Hypothalamus (tissue), 51 donors: ENCODE measurements at regions not wholly inside any gene's neighbourhood (a gene's known extent, or its start where the extent isn't known, plus 50 kb on each side); places are given as distances from the start of the nearest gene placed in this dataset.

Source experiments
- DNase-seq, 51 donors: peaks; one replicate each; lab custom pipeline; 2025; lab: John Stamatoyannopoulos, UW

DNA sequence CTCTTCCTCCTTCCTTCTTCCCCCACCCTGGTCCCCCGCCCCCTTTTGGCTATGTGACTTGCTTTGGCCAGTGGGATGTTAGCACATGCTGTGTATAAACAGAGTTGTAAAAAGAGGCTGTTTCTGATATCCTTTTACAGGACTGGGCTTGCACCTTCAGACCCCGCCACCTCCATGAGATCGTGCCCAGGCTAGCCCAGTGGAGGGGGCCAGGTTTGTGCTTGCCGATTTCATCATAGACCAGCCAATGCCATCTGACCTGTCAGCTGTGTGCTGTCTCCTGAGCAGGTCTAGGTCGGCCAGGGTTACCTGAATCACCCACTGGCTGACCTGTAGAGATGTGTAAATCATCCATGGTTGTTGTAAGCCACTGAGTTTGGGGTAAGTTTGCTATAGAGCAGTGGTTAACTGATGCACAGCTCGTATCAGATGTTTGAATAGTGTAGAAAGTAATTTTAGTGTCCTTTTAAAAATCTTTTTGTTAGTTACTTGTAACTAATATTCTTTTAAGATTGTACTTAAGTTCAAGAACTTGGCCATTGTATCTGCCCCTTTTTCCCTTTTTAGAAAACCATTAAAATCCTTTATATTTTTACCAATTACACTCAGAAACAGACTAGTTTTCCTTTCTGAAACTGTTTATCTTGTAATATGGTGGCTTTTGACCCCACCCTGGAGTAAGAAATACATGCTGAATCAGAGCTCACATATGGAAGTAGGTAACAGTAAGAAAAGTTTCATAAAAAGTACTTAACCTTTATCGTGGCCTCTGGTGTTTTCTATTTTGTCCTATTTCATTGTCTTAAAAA, 122.0 kb upstream of the MGAT5 start:
- DNase-seq: no peak

DNA sequence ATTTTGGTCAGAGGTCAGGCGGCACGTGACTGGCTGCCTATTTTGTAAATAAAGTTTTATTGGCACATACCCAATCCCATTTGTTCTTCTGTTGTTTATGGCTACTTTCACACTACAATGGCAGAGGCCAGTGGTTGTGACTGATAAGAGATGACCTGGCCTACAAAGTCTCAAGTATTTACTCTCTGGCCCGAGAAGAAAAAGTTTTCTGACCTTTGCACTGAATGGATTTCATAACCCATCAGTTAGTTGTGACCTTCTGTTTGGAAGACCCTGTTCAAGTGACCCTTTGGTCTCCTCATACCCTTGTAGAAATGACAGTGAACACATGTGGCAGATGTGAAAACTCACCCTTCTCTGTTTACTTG, 121.4 kb upstream of the MGAT5 start:
- no peak for DNase-seq

DNA sequence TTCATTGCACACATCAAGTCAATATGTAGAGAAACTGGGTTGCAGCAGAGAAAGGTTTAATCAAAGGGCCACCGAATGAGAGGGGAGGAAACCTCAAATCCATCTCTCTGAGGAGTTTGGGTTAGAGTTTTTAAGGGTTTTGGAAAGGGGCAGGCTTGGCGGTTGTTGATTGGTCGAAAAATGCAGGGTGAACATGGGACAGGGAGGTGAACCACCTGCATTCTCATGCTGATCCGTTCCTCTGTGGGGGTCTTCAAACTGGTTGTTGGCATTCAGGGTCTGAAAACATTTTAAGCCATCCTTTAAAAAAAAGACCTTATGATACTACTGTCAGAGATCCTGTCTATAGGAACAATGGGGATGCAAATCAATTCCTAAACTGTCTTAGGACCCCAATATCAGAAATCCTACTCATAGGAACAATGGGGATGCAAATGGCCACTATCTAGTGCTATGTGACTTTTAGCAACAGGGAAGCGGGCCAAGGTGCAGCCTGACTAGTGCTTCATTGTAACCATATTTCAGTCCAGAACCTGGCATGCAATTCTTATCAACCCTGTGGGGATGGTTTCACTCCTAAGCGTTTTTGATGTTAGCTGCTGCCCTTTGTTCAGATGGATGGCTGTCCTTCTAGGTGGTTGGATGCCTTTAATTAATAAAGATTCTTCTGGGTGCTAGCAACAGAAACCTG, 120.1 kb upstream of the MGAT5 start:
- DNase-seq: no peak

DNA sequence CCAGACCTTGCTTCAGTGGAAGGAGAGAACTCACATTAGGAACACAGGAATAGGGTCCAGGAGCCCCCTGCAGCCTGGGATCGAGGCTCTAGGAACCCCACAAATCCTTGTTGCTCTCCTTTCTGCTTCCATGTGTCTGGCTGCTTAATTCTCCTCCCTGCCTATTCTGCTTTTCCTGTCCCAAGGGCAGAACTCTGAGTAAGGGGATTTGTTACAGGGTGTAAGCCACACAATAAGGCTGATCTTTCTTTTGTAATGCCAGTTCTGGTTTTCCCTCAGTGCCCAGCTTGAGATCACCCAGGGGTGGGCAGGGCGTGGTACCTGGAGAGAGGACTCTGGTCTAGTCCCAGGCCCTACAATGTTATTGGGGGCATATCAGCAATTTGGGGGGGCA, 119.6 kb upstream of the MGAT5 start:
- no peak for DNase-seq

DNA sequence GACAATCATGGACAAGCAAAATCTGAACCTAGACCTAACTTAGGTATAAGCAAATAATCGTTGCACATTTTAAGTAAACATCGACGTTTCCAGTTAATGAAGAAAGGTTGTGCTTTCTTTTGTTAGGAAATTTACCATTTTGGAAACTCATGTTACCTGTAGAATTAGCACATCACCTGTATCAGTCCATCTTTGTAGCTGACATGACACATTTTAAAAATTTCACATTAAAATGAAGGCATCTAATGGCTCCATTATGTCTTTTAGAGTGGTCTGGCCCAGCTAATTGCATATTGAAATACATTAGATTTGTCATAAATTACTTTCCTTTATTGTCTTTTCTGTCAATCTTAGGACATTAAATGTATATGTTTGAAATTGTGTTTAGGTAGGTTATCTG, 119.0 kb upstream of the MGAT5 start:
- DNase-seq: no peak

DNA sequence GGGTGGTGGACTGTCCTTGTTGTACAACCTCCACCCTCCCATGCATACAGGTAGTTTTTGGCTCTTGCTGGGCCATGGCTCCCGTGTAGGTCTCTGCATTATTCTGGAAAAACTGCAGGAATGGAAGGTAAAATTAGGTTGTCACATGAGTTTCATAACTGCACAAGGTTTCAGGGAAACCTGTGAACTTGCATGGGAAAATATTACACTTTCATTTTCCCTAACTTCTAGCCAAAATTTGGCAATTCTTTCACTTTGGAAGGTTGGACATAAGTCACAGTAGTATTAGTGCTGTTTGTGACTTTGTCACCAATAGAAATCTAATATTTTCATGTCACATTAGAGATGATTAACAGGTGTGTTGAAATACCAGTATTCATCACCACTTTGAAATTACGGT, 118.1 kb upstream of the MGAT5 start:
- DNase-seq: no peak

DNA sequence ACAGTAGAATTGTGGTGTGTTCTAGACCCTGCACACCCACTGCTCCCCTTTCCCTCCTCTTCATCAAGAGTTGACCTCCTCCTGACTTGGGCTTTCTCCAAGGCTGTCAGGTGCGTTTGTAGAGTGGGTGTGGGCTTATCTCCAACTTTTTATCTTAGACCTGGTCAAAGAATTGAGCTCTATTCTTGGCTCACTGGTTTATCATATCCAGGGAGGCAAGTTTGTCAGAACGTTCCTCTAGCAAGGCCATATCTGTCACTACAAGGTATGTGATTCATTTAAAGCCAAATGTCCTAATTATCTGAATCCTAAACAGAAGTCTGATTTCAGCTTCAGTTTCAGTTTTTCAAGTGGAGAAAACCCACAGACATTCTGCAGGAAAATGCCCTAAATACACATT, 117.1 kb upstream of the MGAT5 start:
- no peak for DNase-seq

DNA sequence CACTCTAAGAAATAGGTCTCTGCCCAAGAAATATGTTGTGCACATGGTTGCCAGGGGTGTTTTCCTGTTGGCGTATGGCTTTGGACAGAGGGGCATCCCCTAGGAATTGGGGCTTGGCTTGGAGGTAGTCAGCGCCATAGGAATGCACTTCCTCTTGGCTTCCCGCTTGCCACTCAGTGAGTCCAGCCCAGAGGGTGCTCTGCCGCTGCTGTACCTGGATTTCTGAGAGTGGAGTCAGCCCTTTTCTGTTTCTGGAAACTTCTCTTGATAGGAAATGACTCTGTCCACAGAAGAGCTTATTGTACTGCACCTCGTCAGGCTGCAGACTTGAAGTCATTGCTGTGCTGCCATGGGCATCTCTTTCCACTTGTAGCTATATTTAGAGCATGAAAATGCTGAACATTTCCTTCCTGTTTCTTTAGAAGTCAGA, 116.7 kb upstream of the MGAT5 start:
- peak in 3 of 51 donors; percentile 16 to 24 (median 16) for DNase-seq

DNA sequence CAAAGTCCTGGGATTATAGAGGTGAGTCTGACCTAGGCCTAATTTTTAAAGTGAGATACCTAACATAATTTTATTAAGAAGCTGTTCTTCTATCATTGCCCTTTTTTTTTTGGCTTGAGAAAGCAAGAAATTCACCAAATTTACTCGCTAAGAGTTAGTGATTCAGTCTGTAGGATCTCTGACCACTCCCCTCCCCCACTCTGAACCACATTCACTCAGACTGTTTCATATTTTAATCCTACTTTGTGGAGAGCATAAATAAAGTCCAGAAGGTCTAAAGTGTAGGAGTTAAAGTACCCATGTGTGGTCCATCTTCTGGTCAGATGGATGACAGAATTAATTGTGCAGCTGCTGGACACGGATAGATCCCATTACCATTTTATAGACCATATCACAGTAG, 115.8 kb upstream of the MGAT5 start:
- DNase-seq: no peak

DNA sequence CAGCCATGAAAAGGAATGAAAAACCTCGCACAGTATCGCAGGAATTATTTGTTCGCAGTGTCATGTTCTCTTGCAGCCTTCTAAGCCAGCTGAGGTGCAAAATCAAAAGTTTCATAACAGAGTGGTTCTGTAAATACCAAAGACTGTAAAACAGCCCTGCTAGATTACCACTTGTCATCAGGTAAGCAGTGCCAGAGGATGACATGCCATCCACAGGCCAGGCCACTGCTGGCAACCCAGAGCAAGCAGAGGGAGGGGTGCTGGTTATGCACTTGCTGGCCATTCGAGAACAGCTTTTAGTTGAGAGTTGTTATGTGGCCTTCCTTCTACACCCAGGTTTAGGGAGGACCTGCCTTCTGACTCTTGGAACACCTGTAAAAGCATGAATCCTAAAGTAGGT, 114.3 kb upstream of the MGAT5 start:
- DNase-seq: no peak

DNA sequence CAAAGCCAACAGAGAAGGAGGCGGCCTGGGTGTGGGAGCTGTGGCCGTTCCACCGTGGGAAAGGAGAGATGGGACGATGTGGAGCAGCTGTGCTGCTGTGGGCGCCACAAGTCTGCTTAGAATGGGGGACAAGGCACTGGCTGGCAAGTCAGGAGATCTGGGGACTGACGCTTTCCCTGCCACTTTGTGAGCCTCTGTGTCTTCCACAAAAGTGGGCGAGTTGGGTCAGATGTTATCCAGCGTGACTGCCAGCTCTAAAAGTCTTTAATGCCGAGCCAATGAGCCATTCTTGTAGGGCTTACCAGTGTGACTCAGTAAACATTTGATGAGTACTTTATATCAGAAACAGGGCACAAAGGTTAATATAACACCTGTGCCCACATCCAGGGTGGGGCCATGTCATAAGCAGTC, 113.6 kb upstream of the MGAT5 start:
- DNase-seq: peak in 37 of 51 donors; percentile 14 to 78 (median 48)

DNA sequence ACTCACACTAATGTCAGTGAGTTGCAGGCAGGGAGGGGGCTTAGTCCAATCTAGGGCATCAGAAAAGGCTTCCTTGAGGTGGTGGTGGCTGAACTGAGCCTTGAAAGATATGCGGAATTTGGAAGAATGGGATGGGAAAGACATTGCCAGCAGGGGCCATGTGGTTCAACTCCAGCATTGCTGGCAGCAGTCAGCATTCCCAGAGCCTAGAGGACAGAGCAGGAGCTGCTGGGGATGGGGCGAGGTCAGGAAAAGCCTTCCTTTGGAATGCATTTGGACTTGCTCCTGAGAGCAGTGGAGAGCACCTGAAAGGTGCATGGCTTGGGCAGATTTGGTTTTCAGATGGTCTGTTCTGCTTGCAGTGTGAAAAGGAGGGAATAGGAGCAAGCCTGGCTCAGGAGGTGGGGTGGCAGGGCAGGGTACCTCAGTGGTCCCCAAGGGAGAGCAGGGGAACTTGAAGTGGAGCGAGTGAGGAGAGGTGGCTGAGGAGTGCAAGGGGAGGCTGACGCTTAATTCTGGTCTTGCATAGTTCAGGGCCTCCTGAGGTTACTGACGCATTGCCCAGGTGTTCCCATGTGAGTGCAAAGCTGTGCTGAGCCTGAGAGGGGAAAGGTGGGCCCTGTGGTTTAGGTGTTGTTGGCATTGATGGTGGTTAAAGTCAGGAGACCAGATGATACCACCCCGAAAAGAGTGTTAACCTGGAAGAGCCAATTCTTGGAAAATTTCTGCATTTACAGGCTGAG, 112.1 kb upstream of the MGAT5 start:
- no peak for DNase-seq

DNA sequence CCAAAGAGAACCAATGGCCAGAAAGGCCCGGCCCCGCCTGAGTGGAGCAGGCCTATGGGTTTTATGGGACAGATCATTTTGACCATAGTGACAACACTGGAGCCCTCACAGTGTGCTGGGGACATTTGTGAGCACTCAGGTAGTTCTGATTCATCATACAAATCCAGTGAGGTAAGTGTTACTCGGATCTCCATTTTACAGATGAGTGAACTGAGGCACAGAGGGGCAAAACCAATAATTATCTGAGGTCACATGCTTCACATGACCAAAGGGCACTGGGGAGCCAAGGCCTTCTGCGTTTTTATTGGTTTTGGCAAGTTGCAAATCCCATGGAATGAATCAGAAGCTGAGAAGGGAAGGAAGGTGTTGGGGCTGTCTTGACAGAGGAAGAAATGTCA, 111.5 kb upstream of the MGAT5 start:
- no peak for DNase-seq

DNA sequence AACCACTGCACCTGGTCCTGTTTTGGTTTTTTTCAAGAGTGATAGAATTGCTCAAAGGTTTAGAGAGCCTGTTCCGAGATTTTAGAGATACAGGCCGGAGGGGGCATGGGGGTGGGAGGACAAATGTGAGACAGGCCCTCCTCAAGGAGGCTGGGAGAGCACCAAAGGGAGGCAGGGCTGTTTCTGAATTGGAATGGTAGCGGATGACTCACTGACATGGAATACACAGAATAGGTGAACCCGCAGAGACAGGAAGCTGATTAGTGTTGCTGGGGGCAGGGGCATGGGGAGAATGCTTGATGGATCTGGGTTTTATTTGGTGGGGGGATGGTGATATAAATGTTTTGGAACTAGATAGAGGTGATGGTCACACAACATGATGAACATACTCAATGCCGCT, 111.0 kb upstream of the MGAT5 start:
- no peak for DNase-seq

DNA sequence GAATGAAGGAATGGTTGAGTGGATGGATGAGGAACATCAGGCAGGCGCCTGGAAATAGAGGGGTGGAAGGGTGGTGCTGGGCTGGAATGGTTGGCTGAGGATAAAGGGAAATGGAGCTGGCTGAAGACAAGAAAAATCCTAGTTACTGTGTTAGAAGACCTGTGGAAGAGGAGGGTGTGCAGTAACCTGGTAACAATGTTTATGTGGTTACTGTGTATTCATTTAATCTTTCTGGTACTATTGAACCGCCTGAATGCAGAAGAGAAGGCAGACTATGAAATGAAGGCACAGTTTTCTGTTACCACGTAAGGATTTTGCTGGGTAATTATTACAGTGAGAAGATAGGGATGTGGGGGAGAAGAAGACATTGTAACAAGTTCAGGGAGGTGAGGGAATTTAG, 110.3 kb upstream of the MGAT5 start:
- no peak for DNase-seq

DNA sequence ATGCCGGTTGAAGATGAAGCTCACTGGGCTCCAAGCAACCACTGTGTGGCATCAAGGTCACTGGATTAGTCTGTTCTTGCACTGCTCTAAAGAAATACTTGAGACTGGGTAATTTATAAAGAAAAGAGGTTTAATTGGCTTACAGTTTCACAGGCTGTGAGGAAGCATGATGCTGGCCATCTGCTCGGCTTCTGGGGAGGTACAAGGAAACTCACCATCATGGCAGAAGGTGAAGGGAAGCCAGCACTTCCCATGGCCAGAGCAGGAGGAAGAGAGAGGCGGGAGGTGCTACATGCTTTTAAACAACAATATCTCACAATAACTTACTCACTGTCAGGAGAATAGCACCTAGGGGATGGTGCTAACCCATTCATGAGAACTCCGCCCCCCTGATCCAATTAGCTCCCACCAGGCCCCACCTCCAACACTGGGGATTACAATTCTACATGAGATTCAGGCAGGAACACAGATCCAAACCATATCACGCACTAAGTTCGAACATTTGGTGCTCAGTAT, 109.7 kb upstream of the MGAT5 start:
- no peak for DNase-seq

DNA sequence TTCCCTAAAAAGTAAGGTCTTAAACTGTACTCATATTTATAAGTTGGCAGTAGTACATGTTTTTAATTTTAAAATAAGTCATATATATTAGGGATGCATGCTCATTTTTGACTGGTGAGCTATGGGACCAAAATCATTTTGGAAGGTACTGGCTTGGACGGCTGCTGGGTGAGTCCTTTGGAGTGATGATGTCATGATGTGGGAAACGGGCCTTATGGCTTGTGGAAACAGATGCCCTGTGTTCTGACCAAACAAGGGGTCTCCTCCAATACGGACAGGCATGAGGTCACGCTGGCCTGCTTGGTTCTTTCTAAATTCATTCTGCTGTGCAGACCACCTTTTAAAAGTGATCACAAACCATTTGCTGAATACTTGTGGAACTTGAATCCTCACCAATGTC, 109.2 kb upstream of the MGAT5 start:
- peak in 1 of 51 donors; percentile 10 for DNase-seq

DNA sequence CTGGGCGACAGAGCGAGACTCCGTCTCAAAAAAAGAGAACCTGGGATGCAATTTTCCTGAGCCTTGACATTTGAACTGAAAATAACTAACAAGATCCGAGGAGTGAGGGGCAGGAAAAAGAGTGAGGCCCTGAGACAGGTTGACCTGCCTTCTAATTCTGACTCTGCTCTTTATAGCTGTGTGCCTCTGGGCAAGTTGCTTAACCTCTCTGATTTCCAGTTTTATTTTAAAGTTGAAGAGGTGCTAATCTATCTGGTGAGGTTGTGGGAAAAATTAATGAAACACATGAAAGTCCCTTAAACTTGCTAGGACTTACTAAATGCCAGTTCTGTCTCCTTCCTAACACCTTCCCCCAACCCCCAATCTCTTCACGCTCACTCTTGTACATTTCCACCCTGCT, 108.4 kb upstream of the MGAT5 start:
- no peak for DNase-seq

DNA sequence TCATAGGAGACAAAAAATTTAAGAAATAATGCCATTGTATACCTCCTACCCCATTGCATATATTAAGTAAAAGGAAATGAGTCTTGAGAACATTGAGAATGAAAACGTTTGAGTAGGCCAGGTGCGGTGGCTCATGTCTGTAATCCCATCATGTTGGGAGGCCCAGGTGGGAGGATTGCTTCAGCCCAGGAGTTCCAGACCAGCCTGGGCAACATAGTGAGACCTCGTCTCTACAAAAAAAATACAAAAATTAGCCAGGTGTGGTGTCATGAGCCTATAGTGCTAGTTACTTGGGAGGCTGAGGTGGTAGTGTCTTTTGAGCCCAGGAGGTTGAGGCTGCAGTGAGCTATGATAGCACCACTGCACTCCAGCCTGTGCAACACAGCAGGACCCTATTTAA, 107.7 kb upstream of the MGAT5 start:
- no peak for DNase-seq

DNA sequence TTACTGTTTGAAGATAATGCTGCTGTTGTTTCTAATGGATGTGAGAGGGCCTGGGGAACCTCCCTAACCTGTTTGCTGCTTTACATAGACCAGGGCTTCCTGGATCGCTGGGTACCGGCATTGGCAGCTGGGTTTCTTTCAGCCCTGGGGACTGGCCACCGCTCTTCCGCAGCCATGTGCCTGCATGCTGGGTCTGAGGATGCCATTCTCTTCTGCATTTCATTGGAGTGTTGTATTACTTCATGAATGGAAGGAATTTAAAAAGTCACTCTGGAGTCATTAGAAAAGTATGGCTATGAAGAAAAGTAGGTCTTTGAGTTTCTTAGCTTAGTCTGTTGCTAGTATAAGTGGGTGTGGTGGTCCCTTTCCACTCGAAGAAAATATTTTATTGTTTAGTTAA, 107.3 kb upstream of the MGAT5 start:
- DNase-seq: no peak

DNA sequence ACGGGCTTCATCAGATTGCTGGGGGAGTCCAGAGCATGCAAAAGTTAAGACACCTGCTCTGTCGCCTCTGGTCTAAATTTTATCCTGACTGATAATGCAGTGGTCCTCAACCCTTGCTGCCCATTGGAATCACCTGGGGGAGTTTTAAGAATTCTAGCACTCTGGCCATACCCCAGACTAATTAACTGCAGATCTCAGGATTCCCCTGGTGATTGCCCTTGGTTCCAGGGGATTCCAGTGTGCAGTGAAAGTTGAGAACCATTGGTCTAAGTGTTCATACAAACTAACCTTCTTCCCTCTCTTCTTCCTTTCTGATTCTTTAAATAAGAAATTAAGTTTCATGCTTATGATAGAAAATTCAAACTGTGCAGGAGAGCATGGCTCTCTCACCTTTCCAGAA, 105.7 kb upstream of the MGAT5 start:
- DNase-seq: no peak
